ENCODE measurements at regions not wholly inside any gene's neighbourhood (a gene's known extent, or its start where the extent isn't known, plus 50 kb on each side); places are given as distances from the start of the nearest gene placed in this dataset.

- DNase-seq (ENCODE audit: low read depth in 2 of 2), result no peak
These were observed 51.1 kb upstream of the NCOA1 start for GRCh38 chr2:24439971-24440340.

GRCh38 chr2:24439280-24439970, 51.6 kb upstream of the NCOA1 start:
- no peak for DNase-seq (ENCODE audit: low read depth in 2 of 2)

DNA sequence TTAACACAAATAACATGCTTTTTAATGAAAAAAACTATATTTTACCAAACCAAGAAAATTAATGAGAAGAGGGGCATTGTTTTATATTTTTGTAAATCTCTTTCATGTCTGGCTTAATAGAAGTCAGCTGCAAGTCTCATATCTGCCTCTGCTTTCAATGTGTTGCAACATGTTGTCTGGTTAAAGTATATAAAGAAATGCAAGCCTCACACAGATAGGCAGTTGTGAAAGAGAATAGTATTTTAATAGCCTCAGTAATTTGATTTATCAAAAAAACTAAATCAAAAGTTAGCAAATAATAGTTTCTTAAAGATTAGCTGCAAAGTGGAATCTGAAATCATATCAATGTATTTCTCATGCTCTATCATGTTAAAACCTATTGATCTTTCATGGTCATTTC, 52.9 kb upstream of the NCOA1 start:
- no peak for DNase-seq (ENCODE audit: low read depth in 2 of 2)

DNA sequence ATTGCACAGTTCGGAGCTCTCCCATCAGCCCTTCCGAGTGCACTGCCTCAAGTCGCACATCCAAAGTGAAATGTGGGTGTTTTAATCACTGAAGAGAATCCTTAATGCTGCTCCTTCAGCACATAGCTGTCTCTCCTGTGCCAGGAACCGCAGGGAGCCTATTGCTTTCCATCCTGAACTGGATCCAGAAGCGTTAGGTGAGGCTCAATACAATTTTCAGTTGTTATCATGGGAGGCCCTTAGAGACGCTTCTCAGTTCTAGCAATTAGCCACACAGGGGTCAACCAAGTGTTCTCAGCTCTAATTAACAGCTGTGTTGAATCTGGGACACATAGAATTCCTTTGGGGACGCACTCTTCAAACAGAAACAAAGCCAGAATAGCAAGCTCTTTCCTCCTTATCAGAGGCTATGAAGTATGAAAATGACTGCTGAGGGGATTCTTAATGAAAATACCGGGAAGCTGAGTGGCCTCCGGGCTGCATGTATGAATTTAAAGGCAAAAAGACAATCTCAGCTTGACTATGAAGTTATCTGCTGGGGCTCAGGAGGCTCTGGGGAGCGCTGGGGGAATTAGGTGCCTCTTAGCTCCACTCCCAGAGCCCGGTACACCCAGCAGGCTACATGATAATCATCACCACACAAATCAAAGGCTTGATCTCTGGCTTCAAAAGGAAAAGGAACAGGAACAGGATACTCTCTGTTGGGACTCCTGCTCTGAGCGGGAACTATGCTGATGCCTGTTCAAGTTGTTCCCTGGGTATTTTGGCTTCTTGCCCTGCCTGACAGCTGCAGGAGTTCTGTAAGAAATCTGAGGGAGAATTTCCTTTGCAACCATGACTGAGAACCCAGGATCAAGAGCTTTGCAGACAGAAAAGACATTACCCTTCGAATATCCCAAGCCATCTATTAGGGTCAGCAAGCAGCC, 55.4 kb upstream of the NCOA1 start:
- DNase-seq (ENCODE audit: low read depth in 2 of 2), result peak; percentile 5 to 83

DNA sequence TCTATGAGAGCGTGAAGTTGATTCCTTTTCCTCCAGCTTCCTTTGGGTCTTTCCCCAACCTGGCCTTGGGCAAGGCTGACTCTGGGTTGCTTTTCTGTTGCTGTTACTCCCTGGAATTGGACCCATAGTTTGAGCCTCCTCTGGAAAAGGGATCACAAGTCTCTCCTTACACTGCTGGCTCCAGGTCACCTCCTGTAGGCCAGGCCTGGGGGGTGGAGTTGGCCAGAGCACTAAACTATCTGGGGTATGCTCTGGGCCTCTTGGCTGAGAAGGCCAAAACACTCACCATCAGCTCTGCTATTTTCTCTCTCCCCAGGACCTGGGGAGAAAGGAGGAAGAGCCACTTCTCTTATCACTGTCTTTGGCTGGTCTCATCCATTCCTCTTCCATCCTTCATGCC, 56.5 kb upstream of the NCOA1 start:
- no peak for DNase-seq (ENCODE audit: low read depth in 2 of 2)

DNA sequence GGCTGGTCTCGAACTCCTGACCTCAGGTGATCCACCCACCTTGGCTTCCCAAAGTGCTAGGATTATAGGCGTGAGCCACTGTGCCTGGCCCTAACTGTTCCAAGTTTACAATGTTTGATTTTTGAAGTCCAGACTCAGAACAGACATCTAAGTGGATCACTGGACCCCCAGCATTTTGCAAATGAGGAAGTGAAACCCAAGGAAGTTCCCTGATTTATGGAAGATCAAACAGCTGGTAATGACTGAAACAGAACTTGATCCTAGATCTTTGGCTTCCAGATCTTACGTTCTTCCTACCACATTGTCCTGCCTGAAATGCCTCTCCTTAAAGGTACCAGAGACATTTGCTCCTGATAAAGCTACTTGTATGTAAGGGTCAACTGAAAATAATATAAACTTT, 58.3 kb upstream of the NCOA1 start:
- no peak for DNase-seq (ENCODE audit: low read depth in 2 of 2)

DNA sequence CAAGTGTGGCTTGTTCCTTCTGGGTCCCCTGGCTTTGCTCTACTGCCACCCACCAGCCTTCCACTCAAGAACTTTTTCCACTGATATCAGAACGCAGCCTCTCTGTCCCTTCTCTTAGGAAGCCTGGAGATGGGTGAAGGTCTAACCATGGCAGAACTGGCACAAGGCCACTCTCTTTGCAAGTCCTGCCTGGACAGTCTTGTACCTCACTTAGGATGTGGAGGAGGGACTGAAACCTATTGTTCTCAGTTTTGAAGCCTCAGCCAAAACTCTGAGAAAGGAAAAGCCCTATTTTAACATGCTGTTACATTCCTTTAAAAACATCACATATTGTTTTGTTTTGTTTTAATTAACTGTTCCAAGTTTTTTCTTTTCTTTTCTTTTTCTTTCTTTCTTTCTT, 58.9 kb upstream of the NCOA1 start:
- DNase-seq (ENCODE audit: low read depth in 2 of 2), result peak in 1 of 2 donors; percentile 19

DNA sequence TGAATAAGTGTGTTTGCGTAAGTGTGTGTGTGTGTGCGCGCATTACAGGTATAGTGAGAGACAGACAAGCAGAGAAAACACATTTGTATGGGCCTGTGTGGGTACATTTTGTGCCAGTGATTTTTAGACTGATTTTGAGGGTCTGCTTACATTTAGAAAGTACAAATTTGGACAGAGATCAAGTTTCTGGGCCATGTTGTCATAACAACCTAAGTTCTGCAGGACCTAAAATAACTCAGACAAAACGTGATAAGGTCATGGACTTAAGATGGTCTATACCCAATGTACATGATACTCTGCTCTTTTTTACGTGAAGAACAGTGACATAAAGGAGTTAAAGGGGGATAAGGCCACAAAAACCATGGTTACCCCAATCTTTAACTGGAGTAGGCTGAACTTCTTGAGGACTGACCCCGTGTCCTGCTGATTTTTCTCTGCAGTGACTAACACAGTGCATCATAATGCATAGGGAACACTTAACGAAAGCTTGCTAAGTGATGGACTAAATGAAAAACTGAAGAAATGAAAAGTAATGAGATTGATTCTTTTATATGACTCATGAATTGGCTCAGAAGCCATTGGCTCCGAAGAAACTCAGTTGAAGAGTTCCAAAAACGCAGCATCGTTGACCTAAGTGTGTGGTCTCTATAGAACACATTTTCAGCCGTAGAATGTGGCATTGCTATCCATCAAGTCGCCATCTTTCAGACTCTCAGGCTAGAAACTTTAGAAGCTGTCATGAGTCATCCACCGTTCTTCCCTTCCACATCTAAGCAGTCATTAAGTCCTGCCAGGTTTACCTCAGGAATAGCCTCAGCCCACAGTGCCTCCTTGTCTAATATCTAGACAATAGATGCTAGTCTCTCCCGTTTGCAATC, 61.6 kb upstream of the NCOA1 start:
- no peak for DNase-seq (ENCODE audit: low read depth in 2 of 2)

- DNase-seq (ENCODE audit: low read depth in 2 of 2), result no peak
These were observed 64.1 kb upstream of the ITSN2 start for GRCh38 chr2:24424387-24424786.

DNA sequence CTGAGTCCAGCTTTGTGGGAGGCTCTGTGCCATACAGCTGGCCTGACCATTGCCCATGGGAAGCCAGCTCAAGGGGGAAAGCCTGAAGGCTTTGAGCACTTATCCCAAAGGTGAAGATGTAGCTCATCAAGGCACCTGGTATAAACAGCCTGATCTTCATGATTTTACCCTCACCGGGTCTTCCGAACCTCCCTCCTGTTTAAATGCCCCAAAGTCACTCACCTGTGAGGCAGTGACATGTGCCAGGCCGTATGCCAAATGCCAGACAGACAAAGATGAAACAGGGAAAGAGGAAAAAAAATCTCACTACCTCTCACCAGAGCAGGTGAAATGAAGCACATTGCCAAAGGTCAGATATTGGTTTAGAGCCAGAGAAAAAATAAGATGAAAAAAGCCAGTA, 62.8 kb upstream of the ITSN2 start:
- no peak for DNase-seq (ENCODE audit: low read depth in 2 of 2)

GRCh38 chr2:24421668-24422067, 61.3 kb upstream of the ITSN2 start:
- DNase-seq (ENCODE audit: low read depth in 2 of 2), result peak; percentile 32 to 67

GRCh38 chr2:24420373-24420772, 60.0 kb upstream of the ITSN2 start:
- no peak for DNase-seq (ENCODE audit: low read depth in 2 of 2)

GRCh38 chr2:24418166-24418841, 58.0 kb upstream of the ITSN2 start:
- DNase-seq (ENCODE audit: low read depth in 2 of 2), result no peak

- DNase-seq (ENCODE audit: low read depth in 2 of 2), result no peak
These were observed 52.5 kb upstream of the ITSN2 start for GRCh38 chr2:24412812-24413211.

- DNase-seq (ENCODE audit: low read depth in 2 of 2), result no peak
These were observed 51.3 kb upstream of the ITSN2 start for GRCh38 chr2:24411488-24412151.

DNA sequence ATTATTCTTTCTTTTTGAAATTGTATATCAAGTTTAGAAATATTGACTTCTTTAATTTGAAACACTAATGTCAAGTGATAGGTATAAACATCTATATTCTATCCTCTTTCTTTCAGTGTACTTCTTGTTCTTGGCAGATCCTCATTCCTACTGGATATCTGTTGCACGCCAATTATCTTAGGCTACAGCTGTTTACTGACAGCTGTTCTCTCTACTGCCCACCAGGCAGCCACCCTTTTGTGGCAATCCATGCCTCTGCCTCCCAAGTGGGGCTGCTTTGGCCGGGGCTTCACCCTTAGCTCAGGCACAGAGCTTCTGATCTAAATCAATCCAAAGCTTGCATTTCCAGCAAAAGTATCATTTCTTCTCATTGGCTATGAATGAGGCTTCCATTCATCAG, 50.6 kb upstream of the ITSN2 start:
- DNase-seq (ENCODE audit: low read depth in 2 of 2), result no peak

- DNase-seq (ENCODE audit: low read depth in 2 of 2), result peak; percentile 31 to 68
These were observed 49.6 kb upstream of the ITSN2 start for GRCh38 chr2:24409700-24410556.

Data from dermis microvascular lymphatic vessel endothelial cell (primary cell).